HUDEP-2 (cell line): ENCODE measurements at regions not wholly inside any gene's neighbourhood (a gene's known extent, or its start where the extent isn't known, plus 50 kb on each side); places are given as distances from the start of the nearest gene placed in this dataset.
"Not testable (repeated sequence)": the region's sequence is repeated elsewhere in the genome, so short reads cannot be mapped to it uniquely, and the experiment has no call there.

ENCODE experiments used
- DNase-seq, 76 experiments: peaks; one replicate each; lab custom pipeline; 2025; ENCODE audit not compliant: unreplicated experiment in 76 of 76; lab: John Stamatoyannopoulos, UW

- DNase-seq, result no peak
These were observed 91.6 kb upstream of the COL1A2 start for GRCh38 chr7:94303118-94303517.

- no peak for DNase-seq
These were observed 91.0 kb upstream of the COL1A2 start for GRCh38 chr7:94303695-94304094.

- no peak for DNase-seq
These were observed 89.8 kb upstream of the COL1A2 start for GRCh38 chr7:94304878-94305277.

- DNase-seq, result no peak
These were observed 88.9 kb upstream of the COL1A2 start for GRCh38 chr7:94305836-94306235.

- no peak for DNase-seq
These were observed 87.2 kb upstream of the COL1A2 start for GRCh38 chr7:94307399-94308048.

- no peak for DNase-seq
These were observed 83.2 kb upstream of the COL1A2 start for GRCh38 chr7:94311515-94311914.

GRCh38 chr7:94313926-94314325 lies 80.8 kb upstream of the COL1A2 start:
- no peak for DNase-seq

GRCh38 chr7:94314413-94315410 lies 80.0 kb upstream of the COL1A2 start:
- DNase-seq, result no peak

- not testable (repeated sequence) for DNase-seq
These were observed 73.6 kb upstream of the COL1A2 start for GRCh38 chr7:94321138-94321537.

- DNase-seq, result no peak
These were observed 70.9 kb upstream of the COL1A2 start for GRCh38 chr7:94323844-94324243.

- DNase-seq, result no peak
These were observed 70.1 kb upstream of the COL1A2 start for GRCh38 chr7:94324380-94325121.

GRCh38 chr7:94325122-94325475 lies 69.6 kb upstream of the COL1A2 start:
- no peak for DNase-seq

- DNase-seq, result no peak
These were observed 64.2 kb upstream of the COL1A2 start for GRCh38 chr7:94330269-94331020.

GRCh38 chr7:94332571-94332970 lies 62.1 kb upstream of the COL1A2 start:
- DNase-seq, result no peak

GRCh38 chr7:94333810-94334209 lies 60.9 kb upstream of the COL1A2 start:
- no peak for DNase-seq

- no peak for DNase-seq
These were observed 59.1 kb upstream of the COL1A2 start for GRCh38 chr7:94335586-94335985.

GRCh38 chr7:94336009-94336408 lies 58.7 kb upstream of the COL1A2 start:
- no peak for DNase-seq

GRCh38 chr7:94338921-94339371 lies 55.7 kb upstream of the COL1A2 start:
- no peak for DNase-seq

GRCh38 chr7:94344826-94345225 lies 49.9 kb upstream of the COL1A2 start:
- no peak for DNase-seq
